ENCODE measurements at regions not wholly inside any gene's neighbourhood (a gene's known extent, or its start where the extent isn't known, plus 50 kb on each side); places are given as distances from the start of the nearest gene placed in this dataset.

DNA sequence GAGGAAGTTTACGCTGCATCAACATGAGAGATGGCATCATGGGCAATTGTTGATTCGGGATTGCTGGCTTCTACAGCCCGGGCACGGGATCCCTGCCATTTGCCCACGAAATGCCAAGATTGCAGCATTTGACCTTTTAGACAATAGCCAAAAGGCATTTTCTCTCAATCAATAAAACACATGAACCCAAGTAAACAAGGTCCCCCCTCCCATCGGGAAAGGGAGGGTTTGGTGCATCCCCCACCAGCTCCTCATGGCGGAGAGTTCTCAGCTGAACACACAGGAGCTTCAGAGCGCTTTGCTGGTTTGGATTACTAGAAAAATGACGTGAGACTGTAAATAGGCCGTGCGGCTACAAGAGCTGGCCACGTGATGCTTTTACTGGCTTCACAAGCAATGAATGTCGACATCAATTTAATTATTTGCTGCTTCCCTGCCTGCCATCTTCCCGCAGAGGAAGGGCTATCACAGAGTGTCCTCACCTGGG, 147.6 kb downstream of the C16orf95 start:
- TF ChIP-seq, protein P1, sequence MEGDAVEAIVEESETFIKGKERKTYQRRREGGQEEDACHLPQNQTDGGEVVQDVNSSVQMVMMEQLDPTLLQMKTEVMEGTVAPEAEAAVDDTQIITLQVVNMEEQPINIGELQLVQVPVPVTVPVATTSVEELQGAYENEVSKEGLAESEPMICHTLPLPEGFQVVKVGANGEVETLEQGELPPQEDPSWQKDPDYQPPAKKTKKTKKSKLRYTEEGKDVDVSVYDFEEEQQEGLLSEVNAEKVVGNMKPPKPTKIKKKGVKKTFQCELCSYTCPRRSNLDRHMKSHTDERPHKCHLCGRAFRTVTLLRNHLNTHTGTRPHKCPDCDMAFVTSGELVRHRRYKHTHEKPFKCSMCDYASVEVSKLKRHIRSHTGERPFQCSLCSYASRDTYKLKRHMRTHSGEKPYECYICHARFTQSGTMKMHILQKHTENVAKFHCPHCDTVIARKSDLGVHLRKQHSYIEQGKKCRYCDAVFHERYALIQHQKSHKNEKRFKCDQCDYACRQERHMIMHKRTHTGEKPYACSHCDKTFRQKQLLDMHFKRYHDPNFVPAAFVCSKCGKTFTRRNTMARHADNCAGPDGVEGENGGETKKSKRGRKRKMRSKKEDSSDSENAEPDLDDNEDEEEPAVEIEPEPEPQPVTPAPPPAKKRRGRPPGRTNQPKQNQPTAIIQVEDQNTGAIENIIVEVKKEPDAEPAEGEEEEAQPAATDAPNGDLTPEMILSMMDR (conservative IDR thresholded peaks at IDR 0.05; ENCODE audit: low read length) = no peak
- TF ChIP-seq EZH2phosphoT487 (IDR thresholded peaks at IDR 0.05; ENCODE audit: borderline replicate concordance, low read depth, low read length) = no peak

Measured in OCI-LY7 (cell line).